AG04450 (cell line): ENCODE measurements at regions not wholly inside any gene's neighbourhood (a gene's known extent, or its start where the extent isn't known, plus 50 kb on each side); places are given as distances from the start of the nearest gene placed in this dataset.

ENCODE experiments used
- CTCF ChIA-PET: fragments of 300-600, 350-600 bp; formaldehyde crosslinking; extraction: SDS; loops from one replicate; lab custom pipeline; 2022; ENCODE audit warnings: antibody characterized with exemption, inconsistent platforms; lab: Charles Lee
- POLR2A ChIA-PET: fragments of 350-600 bp; formaldehyde crosslinking; extraction: SDS; loops from one replicate; lab custom pipeline; 2021; ENCODE audit warnings: antibody characterized with exemption, inconsistent platforms; lab: Yijun Ruan, JAX
- DNase-seq: peaks from one replicate; pipeline ENCODE4 v3.0.0-alpha.2; 2011; ENCODE audit warnings: low read depth, low spot score
- H3K27ac ChIP-seq: one replicate; pipeline ENCODE4 v1.5.1; 2012; ENCODE audit warnings: low read depth, low read length, control low read depth
- H3K27me3 ChIP-seq: one replicate; pipeline ENCODE4 v1.6.0; 2012; ENCODE audit warnings: low read length; ENCODE audit not compliant: control insufficient read depth, insufficient read depth
- H3K4me3 ChIP-seq: 2 replicates; pipeline ENCODE4 v1.5.1; 2011; ENCODE audit warnings: mild to moderate bottlenecking, low read depth, low read length, control low read depth
- H3K9me3 ChIP-seq: 2 replicates; pipeline ENCODE4 v1.5.1; 2012; ENCODE audit warnings: low read length; ENCODE audit not compliant: control insufficient read depth, insufficient read depth
- CTCF ChIP-seq: IDR thresholded peaks from 2 replicates; pipeline ENCODE4 v1.5.1; 2011; ENCODE audit warnings: low read depth, low read length, control low read depth, inconsistent platforms

GRCh38 chr10:62738916-62739315 is 65.6 kb upstream of the ADO start:
- no peak for TF ChIP-seq CTCF
- Histone ChIP-seq H3K9me3 (no peaks in the 10 kb centered on the region), H3K27me3 (no peaks in the 10 kb centered on the region), H3K4me3 (no peak overlapping the region), H3K27ac (no peak overlapping the region)
- ChIA-PET POLR2A (interaction anchor here (1.2 kb wide), 1 partner anchor 126 kb away, joined by 3 read pairs; no protein-coding TSS in a partner anchor), CTCF (interaction anchor here (0.6 kb wide), 1 partner anchor 300 kb away, joined by 4 read pairs; no protein-coding TSS in a partner anchor)
- DNase-seq, result no peak

DNA sequence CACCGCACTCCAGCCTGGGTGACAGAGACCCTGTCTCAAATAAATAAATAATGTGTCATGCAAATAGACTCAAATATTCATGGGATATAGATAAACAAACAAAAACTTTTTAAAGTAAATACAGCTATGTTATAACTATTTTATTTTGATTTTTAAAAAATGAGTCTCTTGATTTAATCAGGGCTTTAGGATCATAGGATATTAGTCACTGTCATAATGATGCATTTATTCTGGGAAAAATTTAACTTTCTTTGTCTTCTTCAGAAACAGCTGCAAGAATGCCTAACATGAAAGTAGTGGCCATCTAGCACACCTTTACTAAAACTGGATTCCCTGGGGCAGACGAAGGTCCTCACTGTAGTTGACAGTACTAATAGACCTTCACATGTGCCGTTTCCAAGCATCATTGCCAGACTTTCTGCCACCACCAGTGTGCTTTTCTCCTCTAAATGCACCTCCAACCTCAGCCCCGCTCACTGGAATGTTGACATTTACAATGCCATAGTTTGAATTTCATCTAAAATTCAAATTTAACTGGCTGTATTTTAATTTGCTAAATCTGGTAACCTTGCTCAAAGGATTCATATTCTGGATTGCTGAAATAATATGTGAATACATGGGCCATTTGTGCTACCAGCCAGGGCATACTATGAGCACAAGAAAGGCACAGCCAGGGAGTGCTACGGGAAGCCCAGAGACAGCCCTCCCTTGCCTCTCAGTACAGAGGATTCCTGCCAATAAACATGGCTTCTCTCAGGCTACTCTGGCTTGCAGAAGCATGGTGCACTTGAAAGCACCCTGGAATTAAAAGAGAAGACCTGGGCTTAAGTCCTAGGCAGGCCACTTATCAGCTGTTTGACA is 63.4 kb upstream of the ADO start:
- CTCF ChIA-PET, result no interaction called here
- H3K4me3 ChIP-seq, result no peak overlapping the region
- TF ChIP-seq CTCF, result no peak

DNA sequence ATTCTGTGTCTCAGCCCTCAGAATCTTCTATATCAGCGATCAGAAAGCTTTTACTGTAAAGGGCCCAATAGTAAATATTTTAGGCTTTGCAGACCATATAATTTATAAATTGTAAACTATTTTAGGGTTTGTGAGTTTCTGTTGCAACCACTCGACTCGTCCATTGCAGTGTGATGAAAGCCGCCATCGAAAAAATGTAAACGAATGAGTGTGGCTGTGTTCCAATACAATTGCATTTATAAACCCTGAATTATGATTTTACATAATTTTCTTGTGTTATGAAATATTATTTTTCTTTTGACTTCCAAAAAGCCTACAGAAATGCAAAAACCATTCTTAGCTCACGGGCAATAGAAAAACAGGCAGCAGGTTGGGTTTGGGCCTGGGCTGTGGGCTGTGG is 62.5 kb upstream of the ADO start:
- H3K27ac ChIP-seq, result no peak overlapping the region
- H3K27me3 ChIP-seq, result no peaks in the 10 kb centered on the region
- POLR2A ChIA-PET, result no interaction called here
- no peak overlapping the region for H3K4me3 ChIP-seq
- TF ChIP-seq CTCF, result no peak
- H3K9me3 ChIP-seq, result no peaks in the 10 kb centered on the region
- DNase-seq, result no peak
- CTCF ChIA-PET, result no interaction called here

More for the DNA sequence above, 63.4 kb upstream of the ADO start:
- no peak overlapping the region for H3K27ac ChIP-seq
- no peaks in the 10 kb centered on the region for H3K27me3 ChIP-seq
- no peaks in the 10 kb centered on the region for H3K9me3 ChIP-seq
- no peak for DNase-seq
- POLR2A ChIA-PET, result no interaction called here

- POLR2A ChIA-PET, result no interaction called here
Measured at GRCh38 chr10:62742536-62743061, 61.9 kb upstream of the ADO start.

More at GRCh38 chr10:62742536-62743061, 61.9 kb upstream of the ADO start:
- Histone ChIP-seq H3K27ac (no peak overlapping the region), H3K9me3 (no peaks in the 10 kb centered on the region), H3K27me3 (no peaks in the 10 kb centered on the region), H3K4me3 (no peak overlapping the region)
- TF ChIP-seq CTCF, result no peak
- CTCF ChIA-PET, result no interaction called here
- no peak for DNase-seq
